Astrocyte of the cerebellum (primary cell): ENCODE measurements at regions not wholly inside any gene's neighbourhood (a gene's known extent, or its start where the extent isn't known, plus 50 kb on each side); places are given as distances from the start of the nearest gene placed in this dataset.

Experiments
- DNase-seq: peaks from one replicate; pipeline ENCODE4 v3.0.0-alpha.2; 2011; ENCODE audit warnings: low read depth
- H3K4me3 ChIP-seq: 2 replicates; pipeline ENCODE4 v1.5.1; 2011; ENCODE audit warnings: mild to moderate bottlenecking, low read depth, low read length, moderate library complexity
- CTCF ChIP-seq: IDR thresholded peaks from 2 replicates; pipeline ENCODE4 v1.5.1; 2012; ENCODE audit warnings: low read length, low read depth, moderate library complexity, mild to moderate bottlenecking; ENCODE audit errors: missing control alignments
- in situ Hi-C: cut with HindIII; loops from 2 replicates; pipeline ENCODE4 v1.10.0; 2017; ENCODE audit warnings: low sequenced_read_pairs

GRCh38 chr2:82667491-82667890 lies 1791.6 kb downstream of the SUCLG1 start:
- no peak for TF ChIP-seq CTCF
- no peak overlapping the region for H3K4me3 ChIP-seq
- in situ Hi-C loops, result no loop called here
- no peak for DNase-seq

GRCh38 chr2:82665691-82666090 lies 1793.4 kb downstream of the SUCLG1 start:
- DNase-seq, result no peak
- TF ChIP-seq CTCF, result no peak
- in situ Hi-C loops, result no loop called here
- no peak overlapping the region for H3K4me3 ChIP-seq

GRCh38 chr2:82657106-82657505 lies 1802.0 kb downstream of the SUCLG1 start:
- in situ Hi-C loops, result no loop called here
- no peak for TF ChIP-seq CTCF
- H3K4me3 ChIP-seq, result no peak overlapping the region
- no peak for DNase-seq

GRCh38 chr2:82656420-82656819 lies 1802.7 kb downstream of the SUCLG1 start:
- H3K4me3 ChIP-seq, result no peak overlapping the region
- in situ Hi-C loops, result no loop called here
- DNase-seq, result no peak
- TF ChIP-seq CTCF, result no peak

GRCh38 chr2:82652117-82652516 lies 1807.0 kb downstream of the SUCLG1 start:
- no peak for DNase-seq
- H3K4me3 ChIP-seq, result no peak overlapping the region
- in situ Hi-C loops, result no loop called here
- no peak for TF ChIP-seq CTCF

DNA sequence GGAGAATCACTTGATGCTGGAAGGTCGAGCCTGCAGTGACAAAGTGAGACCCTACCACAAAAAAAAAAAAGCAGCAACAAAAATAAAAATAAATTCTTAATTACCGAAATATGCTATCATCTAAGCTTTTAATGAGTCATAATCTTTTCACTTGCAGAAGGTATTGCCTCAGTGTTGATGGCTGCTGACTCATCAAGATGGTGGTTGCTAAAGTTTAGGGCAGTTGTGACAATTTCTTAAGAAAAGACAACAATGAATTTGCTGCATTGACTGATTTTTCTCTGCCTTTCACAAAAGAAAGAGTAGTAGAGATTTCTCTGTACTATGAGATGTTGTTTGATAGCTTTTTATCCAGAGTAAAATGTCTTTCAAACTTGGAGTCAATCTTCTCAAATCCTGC lies 1809.0 kb downstream of the SUCLG1 start:
- in situ Hi-C loops, result no loop called here
- DNase-seq, result no peak
- H3K4me3 ChIP-seq, result no peak overlapping the region
- no peak for TF ChIP-seq CTCF

DNA sequence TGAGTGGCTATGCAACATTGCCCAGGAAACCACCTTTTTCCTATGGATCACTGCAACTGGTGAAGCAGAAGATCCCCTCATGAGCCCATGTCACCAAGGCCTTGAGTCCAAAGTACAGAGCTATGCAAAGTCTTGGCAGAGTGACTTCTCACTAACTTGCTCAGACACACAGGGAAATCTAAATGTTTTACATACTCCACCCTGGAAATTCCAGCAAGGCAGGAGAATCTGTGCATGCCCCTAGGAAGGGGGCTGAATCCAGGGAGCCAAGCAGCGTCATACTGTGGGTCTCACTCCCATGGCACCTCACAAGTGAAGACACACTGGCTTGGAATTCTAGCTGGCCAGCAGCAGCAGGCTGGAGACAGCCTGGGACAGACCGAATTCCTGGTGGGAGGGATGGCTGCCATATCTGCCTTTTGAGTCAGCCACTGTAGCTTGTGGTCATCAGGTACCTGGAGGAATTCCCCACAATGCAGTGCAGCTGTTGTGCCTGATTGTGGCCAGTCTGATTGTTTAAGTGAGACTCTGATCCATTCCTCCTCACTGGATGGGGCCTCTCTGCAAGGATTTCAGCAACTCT lies 1817.4 kb downstream of the SUCLG1 start:
- in situ Hi-C loops, result no loop called here
- TF ChIP-seq CTCF, result no peak
- DNase-seq, result no peak
- H3K4me3 ChIP-seq, result no peak overlapping the region
